GM23338 (cell line): ENCODE measurements at regions not wholly inside any gene's neighbourhood (a gene's known extent, or its start where the extent isn't known, plus 50 kb on each side); places are given as distances from the start of the nearest gene placed in this dataset.
"Not testable (repeated sequence)": the region's sequence is repeated elsewhere in the genome, so short reads cannot be mapped to it uniquely, and the experiment has no call there.

ENCODE experiments used
- CTCF ChIP-seq, 2 experiments: fragments of 200-600 bp in 1 of 2; sonication (generic) in 1 of 2; conservative IDR thresholded peaks; 2 replicates each; pipeline versions ENCODE4 v1.5.1 to v1.6.1; 2016 to 2017; ENCODE audit warnings: antibody characterized with exemption in 2 of 2, low read depth in 2 of 2, mild to moderate bottlenecking in 2 of 2, moderate library complexity in 1 of 2
- EZH2phosphoT487 ChIP-seq: fragments of 200-600 bp; sonication (generic); IDR thresholded peaks from one replicate; pipeline ENCODE4 v1.8.1; 2018; ENCODE audit warnings: antibody characterized with exemption; ENCODE audit not compliant: unreplicated experiment
- NANOG ChIP-seq: IDR thresholded peaks from 2 replicates; pipeline ENCODE4 v1.6.1; 2016; ENCODE audit warnings: antibody characterized with exemption, borderline replicate concordance
- REST ChIP-seq: IDR thresholded peaks from one replicate; pipeline ENCODE4 v1.6.1; 2018; ENCODE audit warnings: antibody characterized with exemption; ENCODE audit not compliant: unreplicated experiment

GRCh38 chr2:87649871-87650270 is 98.0 kb upstream of the PLGLB2 start:
- TF ChIP-seq CTCF (conservative IDR thresholded peaks at IDR 0.05; ENCODE audit: low read depth in 2 of 2); REST; NANOG; EZH2phosphoT487: not testable (repeated sequence)
